ENCODE measurements at regions not wholly inside any gene's neighbourhood (a gene's known extent, or its start where the extent isn't known, plus 50 kb on each side); places are given as distances from the start of the nearest gene placed in this dataset.
"Not testable (repeated sequence)": the region's sequence is repeated elsewhere in the genome, so short reads cannot be mapped to it uniquely, and the experiment has no call there.

DNA sequence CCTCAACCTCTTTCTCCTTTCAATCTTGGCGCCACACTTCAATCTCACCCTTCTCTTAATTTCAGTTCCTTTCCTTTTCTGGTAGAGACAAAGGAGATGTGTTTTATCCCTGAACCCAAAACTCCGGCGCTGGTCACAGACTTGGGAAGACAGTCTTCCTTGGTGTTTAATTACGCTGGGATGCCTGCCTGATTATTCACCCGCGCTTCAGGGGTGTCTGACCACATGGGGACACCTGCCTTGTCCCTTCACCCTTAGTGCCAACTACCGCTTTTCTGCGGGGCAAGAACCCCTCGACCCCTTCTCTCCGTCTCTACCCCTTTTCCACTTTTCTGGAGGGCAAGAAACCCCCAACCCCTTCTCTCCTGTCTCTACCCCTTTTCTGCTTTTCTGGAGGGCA is 261.1 kb downstream of the SMARCA2 start (continued):
- TF ChIP-seq TAF15 (IDR thresholded peaks at IDR 0.05; ENCODE audit: low read depth, low read length, poor library complexity, severe bottlenecking) (no peak), RBM22 (optimal IDR thresholded peaks at IDR 0.05; ENCODE audit: low read length) (no peak), ZNF766 (CRISPR knock-in tag; IDR thresholded peaks at IDR 0.05; ENCODE audit: borderline replicate concordance) (no peak), TBP (CRISPR knock-in tag; IDR thresholded peaks at IDR 0.05) (no peak)

GRCh38 chr9:2277133-2277532 is 262.0 kb downstream of the SMARCA2 start:
- WGBS (ENCODE audit: low lambda C conversion rate) = 34% methylated on average over 9 of the region's 9 CpGs
- H3K79me2 ChIP-seq (ENCODE audit: insufficient read depth, low read length); H3K27me3 ChIP-seq (ENCODE audit: control insufficient read depth in 1 of 2, insufficient read depth in 2 of 2, low read length in 2 of 2); H3K27ac ChIP-seq (ENCODE audit: extremely low read length, insufficient read depth, low read length); H3K36me3 ChIP-seq (replicated peaks in 1 of 2; ENCODE audit: control insufficient read depth in 1 of 2, insufficient read depth in 2 of 2, low read length in 2 of 2); FAIRE-seq; POLR2A ChIA-PET; H3K4me3 ChIP-seq (replicated peaks in 1 of 3; ENCODE audit: insufficient read depth in 1 of 3, low read depth in 2 of 3, low read length in 3 of 3); ATAC-seq; H3K9me3 ChIP-seq (ENCODE audit: low read length); H2AFZ ChIP-seq (ENCODE audit: low read length); intact Hi-C loops (cut with micrococcal nuclease; ENCODE audit: unreplicated experiment); in situ Hi-C loops (cut with HindIII; ENCODE audit: extremely low pct_ligation_motif_present, low pct_unique_long_range_greater_than_20kb); H3K4me1 ChIP-seq (ENCODE audit: insufficient read depth, low read length); DNase-seq (ENCODE audit: low spot score); H3K9ac ChIP-seq (ENCODE audit: insufficient read depth, low read depth, low read length); BruUV-seq (replicated peaks); CTCF ChIA-PET (ENCODE audit: low intra/inter-chr PET ratio, low total read pairs); H3K4me2 ChIP-seq (ENCODE audit: low read depth, low read length); H4K20me1 ChIP-seq (ENCODE audit: insufficient read depth, low read length): not testable (repeated sequence)

- intact Hi-C loops (cut with micrococcal nuclease; ENCODE audit: unreplicated experiment); H3K79me2 ChIP-seq (ENCODE audit: insufficient read depth, low read length); FAIRE-seq; H3K4me3 ChIP-seq (replicated peaks in 1 of 3; ENCODE audit: insufficient read depth in 1 of 3, low read depth in 2 of 3, low read length in 3 of 3); H3K27me3 ChIP-seq (ENCODE audit: control insufficient read depth in 1 of 2, insufficient read depth in 2 of 2, low read length in 2 of 2); H3K27ac ChIP-seq (ENCODE audit: extremely low read length, insufficient read depth, low read length); in situ Hi-C loops (cut with HindIII; ENCODE audit: extremely low pct_ligation_motif_present, low pct_unique_long_range_greater_than_20kb); H3K9me3 ChIP-seq (ENCODE audit: low read length); H3K36me3 ChIP-seq (replicated peaks in 1 of 2; ENCODE audit: control insufficient read depth in 1 of 2, insufficient read depth in 2 of 2, low read length in 2 of 2); H2AFZ ChIP-seq (ENCODE audit: low read length); DNase-seq (ENCODE audit: low spot score); CTCF ChIA-PET (ENCODE audit: low intra/inter-chr PET ratio, low total read pairs); H3K4me2 ChIP-seq (ENCODE audit: low read depth, low read length); ATAC-seq; POLR2A ChIA-PET; H3K9ac ChIP-seq (ENCODE audit: insufficient read depth, low read depth, low read length); BruUV-seq (replicated peaks); H4K20me1 ChIP-seq (ENCODE audit: insufficient read depth, low read length); H3K4me1 ChIP-seq (ENCODE audit: insufficient read depth, low read length): not testable (repeated sequence)
- WGBS (ENCODE audit: low lambda C conversion rate) = 32% methylated on average over 9 of the region's 12 CpGs
Measured at GRCh38 chr9:2277644-2278043, 262.5 kb downstream of the SMARCA2 start.

- H3K27ac ChIP-seq (ENCODE audit: extremely low read length, insufficient read depth, low read length); H3K4me2 ChIP-seq (ENCODE audit: low read depth, low read length); CTCF ChIA-PET (ENCODE audit: low intra/inter-chr PET ratio, low total read pairs); DNase-seq (ENCODE audit: low spot score); H3K9ac ChIP-seq (ENCODE audit: insufficient read depth, low read depth, low read length); H3K79me2 ChIP-seq (ENCODE audit: insufficient read depth, low read length); intact Hi-C loops (cut with micrococcal nuclease; ENCODE audit: unreplicated experiment); H3K36me3 ChIP-seq (replicated peaks in 1 of 2; ENCODE audit: control insufficient read depth in 1 of 2, insufficient read depth in 2 of 2, low read length in 2 of 2); H3K4me1 ChIP-seq (ENCODE audit: insufficient read depth, low read length); H2AFZ ChIP-seq (ENCODE audit: low read length); H3K9me3 ChIP-seq (ENCODE audit: low read length); POLR2A ChIA-PET; BruUV-seq (replicated peaks); in situ Hi-C loops (cut with HindIII; ENCODE audit: extremely low pct_ligation_motif_present, low pct_unique_long_range_greater_than_20kb); H3K4me3 ChIP-seq (replicated peaks in 1 of 3; ENCODE audit: insufficient read depth in 1 of 3, low read depth in 2 of 3, low read length in 3 of 3); H3K27me3 ChIP-seq (ENCODE audit: control insufficient read depth in 1 of 2, insufficient read depth in 2 of 2, low read length in 2 of 2); ATAC-seq; H4K20me1 ChIP-seq (ENCODE audit: insufficient read depth, low read length); FAIRE-seq: not testable (repeated sequence)
- WGBS (ENCODE audit: low lambda C conversion rate) = 59% methylated on average over 8 of the region's 8 CpGs
Measured at GRCh38 chr9:2279138-2279537, 264.0 kb downstream of the SMARCA2 start.

Measured in HepG2 (cell line).